ENCODE measurements at regions not wholly inside any gene's neighbourhood (a gene's known extent, or its start where the extent isn't known, plus 50 kb on each side); places are given as distances from the start of the nearest gene placed in this dataset.

DNA sequence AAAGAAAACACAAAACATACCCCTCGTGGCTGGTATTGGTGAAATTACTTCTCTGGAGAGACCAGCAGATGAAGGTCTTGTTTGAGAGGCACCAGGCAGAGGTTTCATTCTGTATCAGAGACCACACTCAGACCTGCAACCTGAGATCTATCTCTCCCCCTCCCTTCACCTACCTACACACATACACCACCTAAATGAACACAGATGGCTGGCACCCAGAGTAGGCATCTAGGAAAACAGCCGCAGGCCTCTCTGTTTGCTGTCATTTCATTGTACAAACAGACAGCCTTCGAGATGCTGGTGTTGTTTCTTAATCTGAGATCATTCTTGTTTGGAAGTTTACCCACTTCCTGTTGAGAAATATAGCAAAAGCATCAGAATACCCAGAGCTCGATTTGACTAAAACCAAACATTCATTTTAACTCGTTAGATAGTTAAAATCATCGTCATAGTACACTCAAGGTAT is 173.9 kb upstream of the SLC25A13 start:
- no peaks in the 10 kb centered on the region for H3K27me3 ChIP-seq (ENCODE audit: insufficient read depth, low read depth)
- TF ChIP-seq, protein P1, sequence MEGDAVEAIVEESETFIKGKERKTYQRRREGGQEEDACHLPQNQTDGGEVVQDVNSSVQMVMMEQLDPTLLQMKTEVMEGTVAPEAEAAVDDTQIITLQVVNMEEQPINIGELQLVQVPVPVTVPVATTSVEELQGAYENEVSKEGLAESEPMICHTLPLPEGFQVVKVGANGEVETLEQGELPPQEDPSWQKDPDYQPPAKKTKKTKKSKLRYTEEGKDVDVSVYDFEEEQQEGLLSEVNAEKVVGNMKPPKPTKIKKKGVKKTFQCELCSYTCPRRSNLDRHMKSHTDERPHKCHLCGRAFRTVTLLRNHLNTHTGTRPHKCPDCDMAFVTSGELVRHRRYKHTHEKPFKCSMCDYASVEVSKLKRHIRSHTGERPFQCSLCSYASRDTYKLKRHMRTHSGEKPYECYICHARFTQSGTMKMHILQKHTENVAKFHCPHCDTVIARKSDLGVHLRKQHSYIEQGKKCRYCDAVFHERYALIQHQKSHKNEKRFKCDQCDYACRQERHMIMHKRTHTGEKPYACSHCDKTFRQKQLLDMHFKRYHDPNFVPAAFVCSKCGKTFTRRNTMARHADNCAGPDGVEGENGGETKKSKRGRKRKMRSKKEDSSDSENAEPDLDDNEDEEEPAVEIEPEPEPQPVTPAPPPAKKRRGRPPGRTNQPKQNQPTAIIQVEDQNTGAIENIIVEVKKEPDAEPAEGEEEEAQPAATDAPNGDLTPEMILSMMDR (conservative IDR thresholded peaks at IDR 0.05; ENCODE audit: low read depth, low read length), result no peak
- H3K27ac ChIP-seq, result no peak overlapping the region
- no peak overlapping the region for H3K9ac ChIP-seq
- no peaks in the 10 kb centered on the region for H4K20me1 ChIP-seq (ENCODE audit: insufficient read depth)
- no peaks in the 10 kb centered on the region for H3K4me1 ChIP-seq (ENCODE audit: low read depth, poor library complexity, severe bottlenecking)
- no peaks in the 10 kb centered on the region for H3K36me3 ChIP-seq (ENCODE audit: insufficient read depth)
- no peaks in the 10 kb centered on the region for H3K79me2 ChIP-seq (ENCODE audit: insufficient read depth, low read depth)
- no peak overlapping the region for H3K4me2 ChIP-seq
- no peak overlapping the region for H3K4me3 ChIP-seq (IDR thresholded peaks at IDR 0.05; ENCODE audit: insufficient read depth, low read depth, low read length)
- no peak overlapping the region for H2AFZ ChIP-seq (ENCODE audit: low read depth)

DNA sequence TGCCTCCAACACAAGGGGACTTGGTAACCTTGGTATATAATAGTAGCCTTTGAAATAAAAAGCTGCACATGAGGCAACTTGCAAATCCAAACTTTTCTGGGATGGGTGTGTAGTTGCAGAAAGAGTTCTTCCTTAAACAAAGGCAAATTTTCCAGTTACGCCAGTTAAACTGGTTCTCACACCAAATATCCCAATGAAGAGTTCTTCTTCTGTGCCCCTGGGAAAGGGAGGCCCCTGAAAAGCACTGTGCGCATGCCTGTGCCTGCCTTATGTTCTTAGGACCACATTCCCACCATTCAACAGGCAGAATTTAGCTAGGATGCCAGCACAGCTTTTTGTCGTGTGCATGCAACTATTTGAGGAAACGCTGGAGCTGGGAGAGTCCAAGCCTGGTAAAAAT is 164.8 kb upstream of the SLC25A13 start:
- Histone ChIP-seq H4K20me1 (ENCODE audit: insufficient read depth) (no peaks in the 10 kb centered on the region), H3K4me1 (ENCODE audit: low read depth, poor library complexity, severe bottlenecking) (no peaks in the 10 kb centered on the region), H3K27me3 (ENCODE audit: insufficient read depth, low read depth) (no peaks in the 10 kb centered on the region), H3K27ac (no peak overlapping the region), H3K4me3 (IDR thresholded peaks at IDR 0.05; ENCODE audit: insufficient read depth, low read depth, low read length) (no peak overlapping the region), H3K4me2 (no peak overlapping the region), H3K36me3 (ENCODE audit: insufficient read depth) (no peaks in the 10 kb centered on the region), H3K79me2 (ENCODE audit: insufficient read depth, low read depth) (no peaks in the 10 kb centered on the region), H3K9ac (no peak overlapping the region), H2AFZ (ENCODE audit: low read depth) (no peak overlapping the region)
- TF ChIP-seq, protein P1 (conservative IDR thresholded peaks at IDR 0.05; ENCODE audit: low read depth, low read length), result no peak

DNA sequence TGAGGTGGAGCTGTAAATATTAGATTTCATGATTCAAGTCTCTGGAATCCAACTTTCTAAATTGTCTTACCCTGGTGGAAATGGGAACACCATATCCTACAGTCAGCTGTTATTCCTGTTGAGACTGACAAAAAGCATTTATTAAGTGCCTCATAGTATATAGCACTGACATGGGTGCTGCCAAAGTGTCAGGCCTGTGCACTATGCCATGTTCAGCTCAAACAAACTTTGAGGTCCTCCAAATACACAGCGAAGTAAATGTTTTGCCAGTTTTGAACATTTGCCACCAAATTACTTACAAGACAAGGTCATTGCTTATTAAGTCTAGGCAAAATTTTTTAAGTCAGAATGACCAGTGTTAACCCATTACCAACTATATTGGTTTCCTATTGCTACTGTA is 162.9 kb upstream of the SLC25A13 start:
- no peak overlapping the region for H2AFZ ChIP-seq (ENCODE audit: low read depth)
- no peak overlapping the region for H3K27ac ChIP-seq
- H3K9ac ChIP-seq, result no peak overlapping the region
- no peaks in the 10 kb centered on the region for H3K4me1 ChIP-seq (ENCODE audit: low read depth, poor library complexity, severe bottlenecking)
- H3K36me3 ChIP-seq (ENCODE audit: insufficient read depth), result no peaks in the 10 kb centered on the region
- H3K27me3 ChIP-seq (ENCODE audit: insufficient read depth, low read depth), result no peaks in the 10 kb centered on the region
- H4K20me1 ChIP-seq (ENCODE audit: insufficient read depth), result no peaks in the 10 kb centered on the region
- no peak overlapping the region for H3K4me3 ChIP-seq (IDR thresholded peaks at IDR 0.05; ENCODE audit: insufficient read depth, low read depth, low read length)
- H3K4me2 ChIP-seq, result no peak overlapping the region
- no peaks in the 10 kb centered on the region for H3K79me2 ChIP-seq (ENCODE audit: insufficient read depth, low read depth)
- TF ChIP-seq, protein P1 (conservative IDR thresholded peaks at IDR 0.05; ENCODE audit: low read depth, low read length), result no peak

DNA sequence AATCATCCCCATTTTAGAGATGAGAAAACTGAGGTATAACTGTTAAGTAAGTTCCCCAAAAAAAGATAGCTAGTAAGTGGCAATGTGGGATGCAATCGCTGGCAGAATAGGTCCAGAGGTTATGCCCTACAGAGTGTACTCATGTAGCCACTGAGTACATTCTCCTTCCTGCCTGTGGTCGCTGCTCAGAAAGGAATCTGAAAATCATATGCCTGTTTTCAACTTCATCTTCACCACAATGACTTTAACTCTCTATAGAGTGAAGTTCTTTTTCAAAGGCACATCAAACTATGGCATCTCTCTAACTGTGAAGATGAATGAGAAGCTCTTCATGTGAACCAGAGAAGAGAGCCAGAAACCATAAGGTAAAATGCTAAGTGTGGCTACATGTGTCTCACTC is 162.2 kb upstream of the SLC25A13 start:
- Histone ChIP-seq H3K4me3 (IDR thresholded peaks at IDR 0.05; ENCODE audit: insufficient read depth, low read depth, low read length) (no peak overlapping the region), H3K9ac (no peak overlapping the region), H2AFZ (ENCODE audit: low read depth) (no peak overlapping the region), H3K4me1 (ENCODE audit: low read depth, poor library complexity, severe bottlenecking) (no peaks in the 10 kb centered on the region), H3K79me2 (ENCODE audit: insufficient read depth, low read depth) (no peaks in the 10 kb centered on the region), H3K36me3 (ENCODE audit: insufficient read depth) (no peaks in the 10 kb centered on the region), H3K4me2 (no peak overlapping the region), H3K27ac (no peak overlapping the region), H3K27me3 (ENCODE audit: insufficient read depth, low read depth) (no peaks in the 10 kb centered on the region), H4K20me1 (ENCODE audit: insufficient read depth) (no peaks in the 10 kb centered on the region)
- TF ChIP-seq, protein P1 (conservative IDR thresholded peaks at IDR 0.05; ENCODE audit: low read depth, low read length), result no peak

Measured in KMS-11 (cell line).